Mucosa of gallbladder (tissue), 1 donor: ENCODE measurements at regions not wholly inside any gene's neighbourhood (a gene's known extent, or its start where the extent isn't known, plus 50 kb on each side); places are given as distances from the start of the nearest gene placed in this dataset.

ENCODE experiments used
- DNase-seq: peaks from one replicate; pipeline ENCODE4 v3.0.0-alpha.2; 2020; ENCODE audit warnings: low spot score
- donor health status: DM: no; HTN: no; CAD: no.

GRCh38 chr2:64283641-64284361, 139.6 kb upstream of the PELI1 start:
- DNase-seq: no peak

GRCh38 chr2:64284751-64285150, 140.5 kb upstream of the PELI1 start:
- no peak for DNase-seq

- no peak for DNase-seq
Observed at GRCh38 chr2:64287202-64287740, 143.1 kb upstream of the PELI1 start.

DNA sequence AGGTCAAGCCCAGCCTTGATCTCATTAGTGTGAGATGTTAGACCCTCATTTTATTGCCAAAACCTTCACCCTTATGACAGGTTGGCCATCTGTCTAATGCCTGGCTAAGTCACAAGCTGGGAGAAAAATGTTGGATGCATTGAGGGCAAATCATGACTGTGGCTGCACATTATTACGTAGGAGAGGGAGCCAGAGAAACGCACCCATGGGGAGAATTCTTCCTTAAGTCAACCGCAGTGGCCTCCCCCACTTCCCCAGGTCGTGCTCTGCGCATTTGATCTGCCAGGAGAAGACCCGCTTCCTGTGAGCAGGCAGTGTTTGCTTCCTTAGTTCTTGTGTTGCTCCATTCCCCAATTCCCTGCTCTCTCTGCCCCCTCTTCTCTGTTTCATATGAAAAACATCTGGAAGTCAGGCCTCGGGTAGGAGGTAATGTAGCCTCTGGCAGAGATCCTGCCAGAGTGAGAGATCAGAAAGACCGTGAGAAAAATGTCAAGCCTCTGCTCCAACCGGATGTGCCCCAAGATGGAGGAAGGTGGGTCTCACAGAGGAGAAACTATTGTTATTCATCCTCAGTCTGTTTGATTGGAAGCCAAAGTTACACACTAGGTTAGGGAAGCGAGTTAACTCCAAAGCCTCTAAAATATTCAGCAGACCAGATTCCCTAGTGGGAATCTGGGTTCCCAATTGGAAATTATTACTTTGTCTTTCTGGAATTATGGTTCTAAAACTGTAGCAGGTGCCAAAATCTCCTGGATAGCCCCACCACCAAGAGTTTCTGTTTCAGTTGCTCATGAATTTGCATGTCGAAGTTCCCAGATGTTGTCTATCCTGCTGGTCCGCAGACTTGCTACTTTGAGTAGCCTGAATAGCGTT, 144.3 kb upstream of the PELI1 start:
- no peak for DNase-seq

- no peak for DNase-seq
Observed at GRCh38 chr2:64289251-64289650, 145.0 kb upstream of the PELI1 start.

GRCh38 chr2:64289737-64290136, 145.5 kb upstream of the PELI1 start:
- no peak for DNase-seq

GRCh38 chr2:64291181-64291580, 147.0 kb upstream of the PELI1 start:
- DNase-seq: peak; percentile 67

- no peak for DNase-seq
Observed at GRCh38 chr2:64295326-64296139, 151.3 kb upstream of the PELI1 start.

GRCh38 chr2:64296140-64296480, 151.9 kb upstream of the PELI1 start:
- DNase-seq: no peak

DNA sequence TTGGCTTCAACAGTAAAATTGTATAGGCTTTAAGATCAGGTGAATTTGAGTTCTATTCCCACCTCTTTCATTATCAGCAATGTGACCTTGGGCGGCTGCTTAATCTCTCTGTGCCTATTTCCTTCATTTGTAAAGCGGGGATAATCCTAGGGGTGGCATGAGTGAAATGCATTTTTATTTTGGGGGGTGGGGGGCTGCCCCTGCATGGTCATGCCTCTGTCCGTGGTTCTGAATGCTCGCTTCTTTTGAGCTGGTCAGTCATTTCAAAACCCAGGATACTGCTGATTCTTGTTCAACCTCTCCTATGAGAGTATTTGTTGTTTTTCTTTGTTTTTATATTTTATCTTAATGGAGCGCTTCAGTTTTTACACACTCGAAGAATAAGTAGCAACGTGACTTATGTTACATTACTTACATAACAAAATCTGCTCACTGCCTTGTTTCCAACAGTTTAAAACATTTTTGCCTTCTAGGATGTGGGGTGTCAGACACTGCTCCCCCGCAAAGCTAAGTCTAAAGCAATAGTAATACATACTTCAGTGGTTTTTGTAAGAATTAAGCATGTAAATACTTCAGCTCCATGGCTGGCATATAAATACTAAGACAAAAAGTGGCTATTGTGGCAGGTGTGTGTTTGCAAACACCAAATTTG, 152.6 kb upstream of the PELI1 start:
- DNase-seq: no peak

- DNase-seq: no peak
Observed at GRCh38 chr2:64298161-64298560, 153.9 kb upstream of the PELI1 start.

DNA sequence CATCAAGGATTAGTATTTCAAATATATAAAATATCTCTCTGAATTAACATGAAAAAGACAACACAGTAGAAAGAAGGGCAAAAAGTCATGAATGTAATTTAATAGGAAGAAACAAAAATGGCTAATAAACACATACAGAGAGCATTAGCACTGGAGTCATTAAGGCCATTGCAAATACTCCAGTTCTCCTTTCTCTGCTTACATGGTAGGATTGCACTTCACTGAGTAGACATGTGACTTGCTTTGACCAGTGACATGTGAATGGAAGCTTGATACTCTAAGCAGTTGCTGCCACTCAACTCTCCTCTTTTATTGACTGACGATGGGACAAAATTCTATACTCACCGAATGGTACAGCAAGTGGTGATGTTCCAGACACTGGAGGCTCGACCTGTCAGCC, 153.9 kb upstream of the LGALSL start:
- DNase-seq: no peak

GRCh38 chr2:64303250-64303649, 150.7 kb upstream of the LGALSL start:
- no peak for DNase-seq

- no peak for DNase-seq
Observed at GRCh38 chr2:64307421-64307820, 146.5 kb upstream of the LGALSL start.

GRCh38 chr2:64311191-64311910, 142.6 kb upstream of the LGALSL start:
- DNase-seq: no peak

DNA sequence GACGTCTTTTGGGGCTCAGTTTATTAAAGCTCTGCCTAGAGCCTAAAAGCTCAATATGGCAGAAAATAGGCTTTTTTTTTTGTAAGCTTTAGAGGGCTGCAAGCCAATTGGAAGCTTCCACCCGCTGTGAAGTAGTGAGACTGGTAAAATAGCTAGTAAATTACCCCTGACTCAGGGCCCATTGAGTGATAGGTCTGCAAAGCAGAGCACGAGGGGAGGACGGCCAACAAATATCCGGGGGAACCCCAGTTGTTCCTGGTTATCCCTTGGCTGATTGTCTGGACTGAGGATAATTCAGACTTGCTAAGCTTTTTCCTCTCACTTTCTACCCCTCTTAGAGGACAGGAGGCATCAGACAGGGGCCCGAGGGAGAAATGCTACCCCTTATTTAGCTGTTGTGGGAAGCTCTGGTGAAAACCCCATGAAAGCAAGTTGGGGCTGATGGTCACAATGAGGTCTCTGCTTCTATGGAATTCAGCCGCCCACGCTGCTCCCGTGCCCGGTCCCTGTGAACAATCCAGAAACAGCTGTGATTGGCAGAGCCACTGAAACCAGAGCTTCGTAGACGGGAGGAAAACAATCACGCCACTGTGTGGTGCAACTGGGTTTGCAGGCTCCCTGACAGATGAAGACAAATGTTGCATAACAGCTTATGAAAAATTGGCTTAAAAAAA, 141.9 kb upstream of the LGALSL start:
- peak; percentile 81 for DNase-seq

DNA sequence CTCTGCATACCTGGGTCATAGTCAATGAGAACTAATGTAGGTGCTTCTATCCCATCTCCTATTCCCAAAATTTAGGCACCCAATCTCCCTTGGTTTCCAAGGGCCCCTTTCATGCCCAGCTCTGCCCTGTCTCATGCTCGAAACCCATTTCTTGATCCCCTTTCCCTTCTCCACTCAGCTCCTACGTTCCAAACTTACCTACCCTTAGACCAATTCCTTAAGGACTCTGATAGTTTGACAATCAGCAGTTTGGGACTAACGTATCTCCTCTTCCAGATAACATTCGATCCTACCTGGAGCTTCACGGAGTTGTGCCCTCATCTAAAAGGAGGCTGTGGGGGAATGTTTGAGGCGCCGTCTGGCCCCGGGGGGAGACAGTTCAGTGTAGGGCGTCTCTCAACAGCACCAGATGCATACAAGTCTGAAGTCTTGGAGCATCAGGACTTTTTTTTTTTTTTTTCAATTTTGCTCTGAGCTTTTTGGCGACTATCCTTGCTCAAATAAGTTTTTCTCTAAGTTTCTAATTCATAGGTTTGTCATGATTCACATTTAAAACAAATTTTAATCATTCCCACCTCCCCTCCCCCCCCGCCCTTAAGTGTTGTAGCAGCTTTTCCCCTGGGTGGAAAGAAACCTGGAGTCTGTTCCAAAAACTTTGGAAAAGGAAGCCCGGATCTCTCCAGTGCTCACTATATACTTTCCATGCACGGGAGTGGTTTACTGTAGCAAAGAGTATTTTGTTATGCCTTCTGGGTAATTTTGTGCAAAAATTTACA, 141.2 kb upstream of the LGALSL start:
- DNase-seq: no peak

DNA sequence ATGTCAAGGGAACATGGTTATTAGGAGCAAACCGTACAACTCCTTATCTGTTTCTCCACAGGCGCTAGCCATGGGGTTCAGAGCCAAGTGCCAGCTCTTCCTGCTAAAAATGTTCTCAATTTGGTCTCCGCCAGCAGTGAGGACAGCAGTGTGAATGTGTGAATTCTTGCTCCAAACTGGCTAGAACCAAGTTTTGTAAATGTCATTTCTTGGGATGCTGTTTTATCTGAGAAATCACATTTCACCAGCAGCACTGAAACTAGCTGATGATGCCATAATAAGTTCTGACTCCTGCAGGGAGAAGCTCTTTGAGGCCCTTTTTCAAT, 140.6 kb upstream of the LGALSL start:
- DNase-seq: no peak

DNA sequence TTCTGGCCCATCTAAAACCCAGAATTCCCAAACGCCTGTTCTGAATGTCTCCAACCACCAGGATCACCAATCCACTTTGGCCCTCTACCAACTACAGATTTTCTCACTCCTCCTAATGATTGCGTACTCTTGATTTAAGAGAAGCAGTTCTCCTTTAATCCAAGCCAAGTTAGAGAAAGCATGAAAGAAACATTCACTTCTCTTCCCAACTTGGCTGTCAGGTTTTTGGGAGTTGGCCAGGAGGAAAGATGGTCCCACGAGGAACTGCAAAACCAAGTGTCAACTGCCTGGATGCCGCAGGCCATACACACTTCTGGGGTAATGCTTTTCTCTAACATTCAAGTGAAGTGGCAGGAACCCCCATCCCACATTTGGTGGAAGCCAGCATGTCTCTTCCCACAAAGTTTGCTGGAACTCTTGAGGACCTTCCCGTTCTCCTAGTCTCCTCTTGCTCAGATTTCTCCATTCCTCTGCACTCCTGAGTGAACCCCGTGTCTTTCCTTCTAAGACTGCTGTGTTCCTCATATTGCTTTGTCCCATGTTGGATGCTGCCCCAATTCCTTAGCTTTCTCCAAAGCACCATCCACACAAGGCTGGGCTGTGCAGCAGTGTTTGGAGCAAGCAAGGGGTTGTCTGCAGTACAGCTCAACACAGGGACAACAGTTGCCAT, 138.5 kb upstream of the LGALSL start:
- no peak for DNase-seq
